H9 (cell line): ENCODE measurements at regions not wholly inside any gene's neighbourhood (a gene's known extent, or its start where the extent isn't known, plus 50 kb on each side); places are given as distances from the start of the nearest gene placed in this dataset.
A peak's percentile ranks its signal among the peaks of the same experiment; 100 is the strongest.

Experiments used
- DNase-seq: peaks from one replicate; pipeline ENCODE4 v3.0.0-alpha.2; 2017
- H2AFZ ChIP-seq: one replicate; pipeline ENCODE4 v1.6.1; 2013; ENCODE audit warnings: mild to moderate bottlenecking, low read length, control low read depth, moderate library complexity
- H2AK5ac ChIP-seq: 2 replicates; pipeline ENCODE4 v1.6.1; 2013; ENCODE audit warnings: low read length, control low read depth, mixed read lengths; ENCODE audit not compliant: insufficient read length
- H2BK120ac ChIP-seq: one replicate; pipeline ENCODE4 v1.6.1; 2013; ENCODE audit warnings: low read depth, mild to moderate bottlenecking, low read length, control low read depth, inconsistent platforms; ENCODE audit not compliant: poor library complexity, severe bottlenecking
- H2BK12ac ChIP-seq: 2 replicates; pipeline ENCODE4 v1.6.1; 2013; ENCODE audit warnings: low read length, control low read depth, mixed read lengths, low read depth; ENCODE audit not compliant: insufficient read length
- H2BK15ac ChIP-seq: 2 replicates; pipeline ENCODE4 v1.6.1; 2013; ENCODE audit warnings: low read depth, low read length, control low read depth
- H2BK20ac ChIP-seq: one replicate; pipeline ENCODE4 v1.6.1; 2013; ENCODE audit warnings: low read depth, mild to moderate bottlenecking, low read length, control low read depth, inconsistent platforms; ENCODE audit not compliant: poor library complexity, severe bottlenecking
- H2BK5ac ChIP-seq: 2 replicates; pipeline ENCODE4 v1.6.1; 2013; ENCODE audit warnings: low read length, control low read depth, mixed read lengths; ENCODE audit not compliant: insufficient read length
- H3K14ac ChIP-seq: 2 replicates; pipeline ENCODE4 v1.6.1; 2013; ENCODE audit warnings: low read length, control low read depth; ENCODE audit not compliant: insufficient read depth
- H3K18ac ChIP-seq: 2 replicates; pipeline ENCODE4 v1.6.1; 2013; ENCODE audit warnings: low read depth, mild to moderate bottlenecking, mixed read lengths, low read length, control low read depth; ENCODE audit not compliant: insufficient read length
- H3K23ac ChIP-seq: 2 replicates; pipeline ENCODE4 v1.6.1; 2013; ENCODE audit warnings: low read length, control low read depth, mixed read lengths, low read depth; ENCODE audit not compliant: insufficient read length
- H3K23me2 ChIP-seq: 2 replicates; pipeline ENCODE4 v1.6.1; 2013; ENCODE audit warnings: low read depth, mild to moderate bottlenecking, mixed read lengths, low read length, control low read depth; ENCODE audit not compliant: insufficient read length, poor library complexity, severe bottlenecking
- H3K27ac ChIP-seq: 2 replicates; pipeline ENCODE4 v1.5.1; 2013; ENCODE audit warnings: low read length, control low read depth, mixed read lengths, low read depth; ENCODE audit not compliant: insufficient read length
- H3K27me3 ChIP-seq: 2 replicates; pipeline ENCODE4 v1.6.1; 2013; ENCODE audit warnings: low read length, control low read depth, inconsistent platforms; ENCODE audit not compliant: insufficient read depth
- H3K4ac ChIP-seq: 2 replicates; pipeline ENCODE4 v1.6.1; 2013; ENCODE audit warnings: low read depth, mild to moderate bottlenecking, control low read depth, inconsistent platforms, low read length, moderate library complexity
- H3K4me1 ChIP-seq: 2 replicates; pipeline ENCODE4 v1.6.1; 2013; ENCODE audit warnings: low read length, control low read depth, inconsistent platforms; ENCODE audit not compliant: insufficient read depth
- H3K4me2 ChIP-seq: 2 replicates; pipeline ENCODE4 v1.6.1; 2013; ENCODE audit warnings: low read length, control low read depth, mixed read lengths; ENCODE audit not compliant: insufficient read length, insufficient read depth
- H3K56ac ChIP-seq: 2 replicates; pipeline ENCODE4 v1.6.1; 2013; ENCODE audit warnings: low read depth, mild to moderate bottlenecking, mixed read lengths, low read length, control low read depth; ENCODE audit not compliant: insufficient read length
- H3K79me1 ChIP-seq: 2 replicates; pipeline ENCODE4 v1.6.1; 2013; ENCODE audit warnings: low read depth, mild to moderate bottlenecking, moderate library complexity, low read length, control low read depth, inconsistent platforms; ENCODE audit not compliant: insufficient read depth, poor library complexity, severe bottlenecking
- H3K79me2 ChIP-seq: 2 replicates; pipeline ENCODE4 v1.6.1; 2013; ENCODE audit warnings: low read length, control low read depth, inconsistent platforms; ENCODE audit not compliant: insufficient read depth
- H3K9ac ChIP-seq: 2 replicates; pipeline ENCODE4 v1.6.1; 2013; ENCODE audit warnings: low read length, control low read depth, mixed read lengths; ENCODE audit not compliant: insufficient read length; ENCODE audit errors: extremely low read depth
- H3K9me3 ChIP-seq: one replicate; pipeline ENCODE4 v1.6.1; 2013; ENCODE audit warnings: low read depth, low read length, inconsistent platforms; ENCODE audit not compliant: control insufficient read depth
- H3T11ph ChIP-seq: one replicate; pipeline ENCODE4 v1.6.1; 2013; ENCODE audit warnings: mild to moderate bottlenecking, low read length, control low read depth, inconsistent platforms
- H4K20me1 ChIP-seq: one replicate; pipeline ENCODE4 v1.6.1; 2013; ENCODE audit not compliant: control insufficient read depth, insufficient read length, insufficient read depth
- H4K5ac ChIP-seq: 2 replicates; pipeline ENCODE4 v1.6.1; 2013; ENCODE audit warnings: low read depth, mild to moderate bottlenecking, mixed read lengths, low read length, control low read depth; ENCODE audit not compliant: insufficient read length
- H4K8ac ChIP-seq: replicated peaks from 2 replicates; pipeline ENCODE4 v1.6.1; 2013; ENCODE audit warnings: low read length, control low read depth, mixed read lengths, low read depth; ENCODE audit not compliant: insufficient read length
- H4K91ac ChIP-seq: 2 replicates; pipeline ENCODE4 v1.6.1; 2013; ENCODE audit warnings: low read depth, mild to moderate bottlenecking, moderate library complexity, mixed read lengths, low read length, control low read depth; ENCODE audit not compliant: insufficient read length
- H3K27ac Mint-ChIP-seq, 3 experiments: 2 replicates in 2 of 3; 3 replicates in 1 of 3; pipeline ENCODE4 v1.8.0; 2020 to 2021; ENCODE audit warnings: mixed read lengths in 3 of 3, mild to moderate bottlenecking in 1 of 3, moderate library complexity in 1 of 3
- H3K27me3 Mint-ChIP-seq: 2 replicates; pipeline ENCODE4 v1.8.0; 2021; ENCODE audit warnings: low read depth, mild to moderate bottlenecking, moderate library complexity, mixed read lengths
- H3K36me3 Mint-ChIP-seq, 3 experiments: 2 replicates in 2 of 3; 3 replicates in 1 of 3; pipeline ENCODE4 v1.8.0; 2020 to 2021; ENCODE audit warnings: low read depth in 3 of 3, mixed read lengths in 3 of 3; ENCODE audit not compliant: insufficient read depth in 1 of 3
- H3K4me1 Mint-ChIP-seq, 2 experiments: 2 replicates each; pipeline ENCODE4 v1.8.0; 2020; ENCODE audit warnings: mixed read lengths in 2 of 2
- H3K4me3 Mint-ChIP-seq, 2 experiments: 2 replicates in 1 of 2; 3 replicates in 1 of 2; pipeline ENCODE4 v1.8.0; 2020 to 2021; ENCODE audit warnings: mild to moderate bottlenecking in 2 of 2, mixed read lengths in 2 of 2, moderate library complexity in 1 of 2
- H3K9me3 Mint-ChIP-seq, 2 experiments: 2 replicates in 1 of 2; 3 replicates in 1 of 2; pipeline ENCODE4 v1.8.0; 2020; ENCODE audit warnings: mild to moderate bottlenecking in 2 of 2, mixed read lengths in 2 of 2, moderate library complexity in 1 of 2
- CTCF ChIP-seq: fragments of 200-600 bp; sonication (generic); conservative IDR thresholded peaks from 3 replicates; pipeline ENCODE4 v1.8.0; 2021; ENCODE audit warnings: antibody characterized with exemption, mild to moderate bottlenecking
- WGBS: extraction: QIAGEN DNeasy Blood & Tissue Kit; methylation state at CpG from one replicate; pipeline ENCODE4 v1.1.7; 2013; ENCODE audit warnings: missing lambda C conversion rate, low lambda C conversion rate, mixed read lengths; ENCODE audit not compliant: insufficient read length; ENCODE audit errors: extremely low coverage; 5-methylcytosine and 5-hydroxymethylcytosine counted together

GRCh38 chr6:108779536-108780275 is 68.5 kb upstream of the ARMC2 start:
- peak overlapping the region in 1 of 2 experiments; percentile 55; a peak in 2 of 5 replicates for H3K4me3 Mint-ChIP-seq
- H3K79me2 ChIP-seq = no peaks in the 10 kb centered on the region
- H3K27ac Mint-ChIP-seq = peak overlapping the region in 2 of 3 experiments; percentile 18 to 38; a peak in 4 of 7 replicates

More at GRCh38 chr6:108779536-108780275, 68.5 kb upstream of the ARMC2 start:
- Histone ChIP-seq H3K27me3 (no peaks in the 10 kb centered on the region), H3K27ac (no peak overlapping the region), H2BK20ac (no peak overlapping the region), H3K23ac (no peak overlapping the region), H2BK120ac (no peak overlapping the region), H3K4me1 (peaks cover 3% of the 10 kb centered on the region; the same call in 1 of the 2 replicates), H3K79me1 (no peaks in the 10 kb centered on the region), H3K56ac (no peak overlapping the region), H2AK5ac (no peak overlapping the region), H3K9ac (no peak overlapping the region), H4K5ac (no peak overlapping the region), H3K14ac (no peak overlapping the region; the same call in 1 of the 2 replicates), H2BK15ac (no peak overlapping the region), H2BK12ac (no peak overlapping the region), H3K23me2 (peaks cover 7% of the 10 kb centered on the region), H4K20me1 (no peaks in the 10 kb centered on the region), H3K4me2 (no peak overlapping the region), H3K9me3 (no peaks in the 10 kb centered on the region), H2AFZ (no peak overlapping the region), H4K8ac (no peak overlapping the region), H3K4ac (no peak overlapping the region), H3K18ac (no peak overlapping the region), H2BK5ac (no peak overlapping the region), H3T11ph (no peak overlapping the region), H4K91ac (no peak overlapping the region)
- peaks cover 32% of the 10 kb centered on the region for H3K27me3 Mint-ChIP-seq
- peaks cover 35 to 40% of the 10 kb centered on the region in 2 experiments for H3K4me1 Mint-ChIP-seq
- no peak for DNase-seq
- no peak for TF ChIP-seq CTCF
- H3K9me3 Mint-ChIP-seq = peaks cover 0 to 1% of the 10 kb centered on the region in 2 experiments; a peak in 3 of 5 replicates
- H3K36me3 Mint-ChIP-seq = no peaks in the 10 kb centered on the region
- no CpG with 5 or more reads among the region's 6 CpGs for WGBS
